ENCODE measurements at regions not wholly inside any gene's neighbourhood (a gene's known extent, or its start where the extent isn't known, plus 50 kb on each side); places are given as distances from the start of the nearest gene placed in this dataset.

GRCh38 chr4:57989430-57989829 lies 879.2 kb upstream of the IGFBP7 start:
- no peaks in the 10 kb centered on the region for H3K4me1 ChIP-seq
- no peaks in the 10 kb centered on the region for H3K27me3 ChIP-seq
- H3K9me3 ChIP-seq: no peaks in the 10 kb centered on the region
- intact Hi-C loops (cut with DNase I): no loop called here
- H3K36me3 ChIP-seq: no peaks in the 10 kb centered on the region
- no peak overlapping the region for H3K27ac ChIP-seq
- no peak for TF ChIP-seq POLR2AphosphoS5 (IDR thresholded peaks at IDR 0.05; ENCODE audit: insufficient read depth in 1 of 2, low read depth in 1 of 2)
- TF ChIP-seq CTCF (IDR thresholded peaks at IDR 0.05): no peak
- TF ChIP-seq POLR2A (IDR thresholded peaks at IDR 0.05): no peak
- DNase-seq (ENCODE audit: extremely low spot score in 2 of 2): no peak
- H3K4me3 ChIP-seq: no peak overlapping the region

GRCh38 chr4:57985161-57985560 lies 875.0 kb upstream of the IGFBP7 start:
- no peaks in the 10 kb centered on the region for H3K4me1 ChIP-seq
- no peak for DNase-seq (ENCODE audit: extremely low spot score in 2 of 2)
- no peak overlapping the region for H3K4me3 ChIP-seq
- intact Hi-C loops (cut with DNase I): no loop called here
- TF ChIP-seq CTCF (IDR thresholded peaks at IDR 0.05) (no peak), POLR2AphosphoS5 (IDR thresholded peaks at IDR 0.05; ENCODE audit: insufficient read depth in 1 of 2, low read depth in 1 of 2) (no peak), POLR2A (IDR thresholded peaks at IDR 0.05) (no peak)
- H3K9me3 ChIP-seq: no peaks in the 10 kb centered on the region
- no peaks in the 10 kb centered on the region for H3K27me3 ChIP-seq
- no peak overlapping the region for H3K27ac ChIP-seq
- no peaks in the 10 kb centered on the region for H3K36me3 ChIP-seq

- Histone ChIP-seq H3K4me3 (no peak overlapping the region), H3K27me3 (no peaks in the 10 kb centered on the region), H3K36me3 (no peaks in the 10 kb centered on the region), H3K27ac (no peak overlapping the region), H3K4me1 (no peaks in the 10 kb centered on the region), H3K9me3 (no peaks in the 10 kb centered on the region)
- no peak for DNase-seq (ENCODE audit: extremely low spot score in 2 of 2)
- intact Hi-C loops (cut with DNase I): no loop called here
- TF ChIP-seq POLR2A (IDR thresholded peaks at IDR 0.05) (no peak), POLR2AphosphoS5 (IDR thresholded peaks at IDR 0.05; ENCODE audit: insufficient read depth in 1 of 2, low read depth in 1 of 2) (no peak), CTCF (IDR thresholded peaks at IDR 0.05) (no peak)
Measured at GRCh38 chr4:57981123-57981522, 870.9 kb upstream of the IGFBP7 start.

- Histone ChIP-seq H3K36me3 (no peaks in the 10 kb centered on the region), H3K4me3 (no peak overlapping the region), H3K27me3 (no peaks in the 10 kb centered on the region), H3K4me1 (no peaks in the 10 kb centered on the region), H3K9me3 (no peaks in the 10 kb centered on the region), H3K27ac (no peak overlapping the region)
- intact Hi-C loops (cut with DNase I): loop anchor here (5.0 kb wide), 1 partner anchor 1707 kb away; no protein-coding TSS in a partner anchor
- TF ChIP-seq POLR2A (IDR thresholded peaks at IDR 0.05) (no peak), POLR2AphosphoS5 (IDR thresholded peaks at IDR 0.05; ENCODE audit: insufficient read depth in 1 of 2, low read depth in 1 of 2) (no peak), CTCF (IDR thresholded peaks at IDR 0.05) (no peak)
- no peak for DNase-seq (ENCODE audit: extremely low spot score in 2 of 2)
Measured at GRCh38 chr4:57974821-57975220, 864.6 kb upstream of the IGFBP7 start.

DNA sequence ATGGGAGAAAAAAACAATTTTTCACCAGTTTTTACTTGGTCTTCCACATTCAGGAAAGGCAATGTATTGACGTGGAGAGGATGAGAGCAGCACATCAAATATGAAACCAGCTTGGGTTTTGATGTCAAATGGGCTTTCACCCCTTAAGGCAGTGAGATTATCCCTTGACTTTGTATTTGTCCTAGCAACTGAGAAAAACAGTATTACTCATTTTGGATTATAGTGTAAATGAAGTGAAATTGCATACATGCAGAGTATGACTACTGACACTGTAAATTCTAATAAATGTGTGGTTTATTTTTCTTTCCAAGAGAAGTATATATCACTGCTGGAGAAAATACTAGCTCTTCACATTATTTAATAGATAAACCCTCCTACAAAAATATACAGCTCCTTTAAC lies 863.6 kb upstream of the IGFBP7 start:
- Histone ChIP-seq H3K4me1 (no peaks in the 10 kb centered on the region), H3K36me3 (no peaks in the 10 kb centered on the region), H3K27ac (no peak overlapping the region), H3K27me3 (no peaks in the 10 kb centered on the region), H3K4me3 (no peak overlapping the region), H3K9me3 (no peaks in the 10 kb centered on the region)
- TF ChIP-seq CTCF (IDR thresholded peaks at IDR 0.05) (no peak), POLR2A (IDR thresholded peaks at IDR 0.05) (no peak), POLR2AphosphoS5 (IDR thresholded peaks at IDR 0.05; ENCODE audit: insufficient read depth in 1 of 2, low read depth in 1 of 2) (no peak)
- no peak for DNase-seq (ENCODE audit: extremely low spot score in 2 of 2)
- intact Hi-C loops (cut with DNase I): loop anchor here (5.0 kb wide), 1 partner anchor 1708 kb away; no protein-coding TSS in a partner anchor
